Left lung (tissue), 4 donors: ENCODE measurements at regions not wholly inside any gene's neighbourhood (a gene's known extent, or its start where the extent isn't known, plus 50 kb on each side); places are given as distances from the start of the nearest gene placed in this dataset.

Experiments used
- ATAC-seq: fragments of 200-7000 bp; cut with Tn5 transposase; one replicate; pipeline ENCODE4 v1.9.1; 2020; ENCODE audit warnings: moderate library complexity
- DNase-seq, 4 donors: peaks; one replicate each; pipeline ENCODE4 v3.0.0-alpha.2; 2013 to 2020
- H3K27ac ChIP-seq, 2 donors: fragments of 200-600 bp; sonication (generic) in 1 of 2; one replicate each; pipeline versions ENCODE4 v1.5.0 to v1.8.0; 2020 to 2021
- H3K27me3 ChIP-seq, 2 donors: fragments of 200-600 bp; sonication (generic) in 1 of 2; one replicate each; pipeline versions ENCODE4 v1.5.0 to v1.8.0; 2020 to 2021
- H3K36me3 ChIP-seq, 2 donors: fragments of 200-600 bp; sonication (generic) in 1 of 2; one replicate each; pipeline versions ENCODE4 v1.5.0 to v1.8.0; 2020 to 2021
- H3K4me1 ChIP-seq, 2 donors: fragments of 200-600 bp; one replicate each; pipeline ENCODE4 v1.8.0; 2021
- H3K4me3 ChIP-seq, 2 donors: fragments of 200-600 bp; sonication (generic) in 1 of 2; one replicate each; pipeline versions ENCODE4 v1.5.0 to v1.8.0; 2020 to 2021; ENCODE audit warnings: mild to moderate bottlenecking in 1 of 2
- H3K9me3 ChIP-seq, 2 donors: fragments of 200-600 bp; sonication (generic) in 1 of 2; one replicate each; pipeline versions ENCODE4 v1.5.0 to v1.8.0; 2020 to 2021
- intact Hi-C, 2 donors: fragments of 100-400 bp; cut with DNase I; formaldehyde crosslinking; loops; one replicate each; pipeline versions ENCODE4 v1.11.2 to v1.14.2; 2022
- TF ChIP-seq, protein P1 (sequence below), 2 donors: fragments of 200-600 bp; sonication (generic) in 1 of 2; IDR thresholded peaks; one replicate each; pipeline versions ENCODE4 v1.5.0 to v1.8.0; 2021; ENCODE audit warnings: antibody characterized with exemption in 2 of 2
- donor health status: DM: no; HTN: yes; CAD: no.
- donor health status: DM: no; HTN: no; CAD: no.

DNA sequence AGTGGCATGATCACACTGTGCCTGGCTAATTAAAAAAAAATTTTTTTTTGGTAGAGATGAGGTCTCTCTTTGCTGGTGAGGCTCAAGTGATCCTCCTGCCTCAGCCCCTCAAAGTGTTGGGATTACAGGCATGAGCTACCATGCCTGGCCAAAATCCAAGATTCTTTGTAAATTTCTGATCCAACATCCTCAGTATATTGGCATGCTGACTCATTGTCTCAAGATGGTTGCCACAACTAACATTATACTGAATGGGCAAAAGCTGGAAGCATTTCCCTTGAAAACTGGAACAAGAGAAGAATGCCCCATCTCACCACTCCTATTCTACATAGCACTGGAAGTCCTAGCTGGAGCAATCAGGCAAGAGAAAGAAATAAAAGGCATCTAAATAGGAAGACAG is 100.0 kb downstream of the KLF5 start:
- no peak for ATAC-seq
- intact Hi-C loops: no loop called here
- TF ChIP-seq, protein P1, sequence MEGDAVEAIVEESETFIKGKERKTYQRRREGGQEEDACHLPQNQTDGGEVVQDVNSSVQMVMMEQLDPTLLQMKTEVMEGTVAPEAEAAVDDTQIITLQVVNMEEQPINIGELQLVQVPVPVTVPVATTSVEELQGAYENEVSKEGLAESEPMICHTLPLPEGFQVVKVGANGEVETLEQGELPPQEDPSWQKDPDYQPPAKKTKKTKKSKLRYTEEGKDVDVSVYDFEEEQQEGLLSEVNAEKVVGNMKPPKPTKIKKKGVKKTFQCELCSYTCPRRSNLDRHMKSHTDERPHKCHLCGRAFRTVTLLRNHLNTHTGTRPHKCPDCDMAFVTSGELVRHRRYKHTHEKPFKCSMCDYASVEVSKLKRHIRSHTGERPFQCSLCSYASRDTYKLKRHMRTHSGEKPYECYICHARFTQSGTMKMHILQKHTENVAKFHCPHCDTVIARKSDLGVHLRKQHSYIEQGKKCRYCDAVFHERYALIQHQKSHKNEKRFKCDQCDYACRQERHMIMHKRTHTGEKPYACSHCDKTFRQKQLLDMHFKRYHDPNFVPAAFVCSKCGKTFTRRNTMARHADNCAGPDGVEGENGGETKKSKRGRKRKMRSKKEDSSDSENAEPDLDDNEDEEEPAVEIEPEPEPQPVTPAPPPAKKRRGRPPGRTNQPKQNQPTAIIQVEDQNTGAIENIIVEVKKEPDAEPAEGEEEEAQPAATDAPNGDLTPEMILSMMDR (IDR thresholded peaks at IDR 0.05): no peak
- no peak for DNase-seq
- Histone ChIP-seq H3K4me3 (no peak overlapping the region), H3K36me3 (no peaks in the 10 kb centered on the region), H3K27ac (no peak overlapping the region), H3K4me1 (no peaks in the 10 kb centered on the region), H3K27me3 (no peaks in the 10 kb centered on the region), H3K9me3 (peaks cover 0 to 5% of the 10 kb centered on the region in 2 donors)

- H3K9me3 ChIP-seq: peaks cover 0 to 5% of the 10 kb centered on the region in 2 donors
Measured at GRCh38 chr13:73157031-73157430, 98.2 kb downstream of the KLF5 start.

GRCh38 chr13:73146707-73147106 is 87.9 kb downstream of the KLF5 start:
- Histone ChIP-seq H3K36me3 (no peaks in the 10 kb centered on the region), H3K9me3 (no peaks in the 10 kb centered on the region), H3K27me3 (no peaks in the 10 kb centered on the region), H3K4me1 (no peaks in the 10 kb centered on the region), H3K27ac (no peak overlapping the region), H3K4me3 (no peak overlapping the region)
- intact Hi-C loops: no loop called here
- TF ChIP-seq, protein P1 (IDR thresholded peaks at IDR 0.05): no peak
- no peak for ATAC-seq
- DNase-seq: no peak

More at GRCh38 chr13:73157031-73157430, 98.2 kb downstream of the KLF5 start:
- Histone ChIP-seq H3K27ac (no peak overlapping the region), H3K4me1 (no peaks in the 10 kb centered on the region), H3K4me3 (no peak overlapping the region), H3K36me3 (no peaks in the 10 kb centered on the region), H3K27me3 (no peaks in the 10 kb centered on the region)
- DNase-seq: no peak
- intact Hi-C loops: no loop called here
- TF ChIP-seq, protein P1 (IDR thresholded peaks at IDR 0.05): no peak
- no peak for ATAC-seq

DNA sequence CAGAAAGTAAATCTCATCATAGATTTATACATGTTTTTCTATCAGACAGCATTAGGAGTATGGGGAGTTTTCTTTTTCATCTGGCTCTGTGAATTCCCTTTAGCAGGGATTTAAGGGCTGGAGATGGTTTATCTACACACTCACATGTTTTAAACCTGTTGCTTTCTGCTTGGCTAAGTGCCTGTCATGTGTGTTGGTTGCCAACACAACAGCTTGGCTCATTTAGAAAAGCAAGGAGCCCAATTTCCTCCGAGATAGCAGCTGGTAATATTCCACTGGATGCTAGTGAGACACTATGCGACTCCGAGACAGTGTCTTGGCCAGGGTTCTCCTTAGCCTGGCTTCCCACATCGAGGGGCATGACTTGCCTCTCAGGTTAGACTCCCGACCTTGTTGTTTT is 83.3 kb downstream of the KLF5 start:
- Histone ChIP-seq H3K9me3 (no peaks in the 10 kb centered on the region), H3K4me1 (no peaks in the 10 kb centered on the region), H3K27ac (peak overlapping the region; percentile 48 to 81), H3K36me3 (no peaks in the 10 kb centered on the region), H3K4me3 (no peak overlapping the region), H3K27me3 (no peaks in the 10 kb centered on the region)
- peak in 1 of 4 donors; percentile 53 for DNase-seq
- intact Hi-C loops: no loop called here
- ATAC-seq: peak; percentile 12
- TF ChIP-seq, protein P1 (IDR thresholded peaks at IDR 0.05): no peak

DNA sequence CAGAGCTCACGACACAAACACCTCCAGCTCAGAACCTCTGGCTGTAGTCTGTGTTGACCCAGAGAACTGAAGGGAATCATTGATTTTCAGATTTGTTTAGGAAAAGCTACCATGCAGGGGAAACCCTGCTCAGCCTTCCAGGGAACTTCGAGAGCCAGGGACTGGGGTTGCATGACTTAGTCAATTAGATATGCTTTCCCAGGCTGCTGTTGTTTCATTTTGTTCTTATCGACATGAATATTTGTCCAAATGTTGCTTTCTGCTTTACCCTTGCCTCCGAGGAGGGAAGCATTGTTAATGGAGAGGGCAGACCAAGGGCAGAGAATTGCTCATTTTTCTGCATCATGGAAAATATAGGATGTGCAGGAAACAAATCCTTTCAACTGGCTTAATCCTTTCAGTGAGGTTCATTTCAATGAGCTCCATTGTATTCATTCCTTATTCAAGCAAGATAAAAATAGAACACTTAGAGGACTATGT is 82.5 kb downstream of the KLF5 start:
- peak overlapping the region; percentile 48 to 81 for H3K27ac ChIP-seq
- ATAC-seq (peak; percentile 5), DNase-seq (no peak)
- H3K4me3 ChIP-seq: no peak overlapping the region
- TF ChIP-seq, protein P1 (IDR thresholded peaks at IDR 0.05): no peak
- H3K36me3 ChIP-seq: no peaks in the 10 kb centered on the region
- H3K27me3 ChIP-seq: no peaks in the 10 kb centered on the region
- H3K4me1 ChIP-seq: no peaks in the 10 kb centered on the region
- intact Hi-C loops: no loop called here
- no peaks in the 10 kb centered on the region for H3K9me3 ChIP-seq
